SK-N-SH (cell line): ENCODE measurements at regions not wholly inside any gene's neighbourhood (a gene's known extent, or its start where the extent isn't known, plus 50 kb on each side); places are given as distances from the start of the nearest gene placed in this dataset.

Experiments
- CTCF ChIA-PET: fragments of 300-600, 350-600 bp; formaldehyde crosslinking; extraction: SDS; loops from one replicate; lab custom pipeline; 2021; lab: Yijun Ruan, JAX
- POLR2A ChIA-PET: fragments of 350-600 bp; sonication (Branson Sonifier 250); formaldehyde crosslinking; extraction: SDS; loops from one replicate; lab custom pipeline; 2020; ENCODE audit warnings: antibody characterized with exemption, inconsistent platforms; lab: Yijun Ruan, JAX
- DNase-seq: peaks from one replicate; pipeline ENCODE4 v3.0.0; 2012
- H2AFZ ChIP-seq: fragments of 200-600 bp; sonication (generic); 2 replicates; pipeline ENCODE4 v1.8.1; 2016; ENCODE audit warnings: antibody characterized with exemption, mild to moderate bottlenecking, low read depth
- H3F3A ChIP-seq: fragments of 200-600 bp; sonication (generic); replicated peaks from 2 replicates; pipeline ENCODE3; 2016; ENCODE audit warnings: antibody characterized with exemption, mild to moderate bottlenecking; ENCODE audit not compliant: insufficient read depth
- H3K27ac ChIP-seq, 2 experiments: fragments of 200-500 bp in 1 of 2; fragments of 200-600 bp in 1 of 2; sonication (Bioruptor generic) in 1 of 2; sonication (generic), shearing (Covaris generic) in 1 of 2; 2 replicates each; pipeline versions ENCODE4 v1.5.1 to v1.6.1; 2014 to 2016; ENCODE audit warnings: low read depth in 2 of 2, inconsistent platforms in 1 of 2, low read length in 1 of 2, mild to moderate bottlenecking in 1 of 2, mixed read lengths in 1 of 2
- H3K27me3 ChIP-seq: fragments of 200-600 bp; sonication (generic), shearing (Covaris generic); 2 replicates; pipeline ENCODE4 v1.6.1; 2016; ENCODE audit warnings: mixed run types; ENCODE audit not compliant: insufficient read depth
- H3K36me3 ChIP-seq, 2 experiments: fragments of 200-500 bp in 1 of 2; fragments of 200-600 bp in 1 of 2; sonication (Bioruptor generic) in 1 of 2; sonication (generic) in 1 of 2; replicated peaks in 1 of 2; 2 replicates each; pipeline versions ENCODE3 to v1.5.1; 2014 to 2016; ENCODE audit warnings: low read length in 1 of 2, mild to moderate bottlenecking in 1 of 2; ENCODE audit not compliant: insufficient read depth in 2 of 2, control insufficient read depth in 1 of 2
- H3K4me1 ChIP-seq, 2 experiments: fragments of 200-500 bp in 1 of 2; fragments of 200-600 bp in 1 of 2; sonication (Bioruptor generic) in 1 of 2; sonication (generic), shearing (Covaris generic) in 1 of 2; 2 replicates each; pipeline versions ENCODE4 v1.5.1 to v1.6.1; 2014 to 2016; ENCODE audit warnings: low read depth in 1 of 2, low read length in 1 of 2, mixed run types in 1 of 2; ENCODE audit not compliant: insufficient read depth in 2 of 2, control insufficient read depth in 1 of 2
- H3K4me2 ChIP-seq: fragments of 200-600 bp; sonication (generic), shearing (Covaris generic); 2 replicates; pipeline ENCODE4 v1.6.1; 2017; ENCODE audit warnings: mixed run types
- H3K4me3 ChIP-seq, 2 experiments: fragments of 200-500 bp in 1 of 2; fragments of 200-600 bp in 1 of 2; sonication (Bioruptor generic) in 1 of 2; sonication (generic), shearing (Covaris generic) in 1 of 2; 2 replicates each; pipeline versions ENCODE4 v1.5.1 to v1.8.1; 2014 to 2016; ENCODE audit warnings: low read depth in 2 of 2, inconsistent platforms in 1 of 2, low read length in 1 of 2, mild to moderate bottlenecking in 1 of 2, mixed read lengths in 1 of 2, moderate library complexity in 1 of 2
- H3K79me2 ChIP-seq: fragments of 200-600 bp; sonication (generic); 2 replicates; pipeline ENCODE4 v1.8.1; 2017; ENCODE audit warnings: mild to moderate bottlenecking; ENCODE audit not compliant: insufficient read depth
- H3K9ac ChIP-seq: fragments of 200-600 bp; sonication (generic); 2 replicates; pipeline ENCODE4 v1.6.1; 2017; ENCODE audit warnings: mixed run types
- H3K9me2 ChIP-seq: fragments of 200-600 bp; sonication (generic); 2 replicates; pipeline ENCODE4 v1.6.1; 2017; ENCODE audit warnings: mixed run types
- H3K9me3 ChIP-seq: fragments of 200-600 bp; sonication (generic); 2 replicates; pipeline ENCODE4 v1.6.1; 2017; ENCODE audit warnings: mixed run types, mild to moderate bottlenecking, moderate library complexity
- H4K20me1 ChIP-seq: fragments of 200-600 bp; sonication (generic); 2 replicates; pipeline ENCODE4 v1.6.1; 2017; ENCODE audit warnings: mild to moderate bottlenecking, mixed run types; ENCODE audit not compliant: insufficient read depth
- ELF1 ChIP-seq: IDR thresholded peaks from 2 replicates; pipeline ENCODE4 v1.4.0; 2012
- EP300 ChIP-seq, 2 experiments: IDR thresholded peaks; 2 replicates each; pipeline versions ENCODE4 v1.4.0 to v1.6.1; 2012; ENCODE audit warnings: borderline replicate concordance in 1 of 2, low read depth in 1 of 2, low read length in 1 of 2
- EZH2phosphoT487 ChIP-seq: fragments of 200-600 bp; sonication (generic); IDR thresholded peaks from 2 replicates; pipeline ENCODE4 v1.6.1; 2017; ENCODE audit warnings: low read depth, mixed run types, mild to moderate bottlenecking, antibody characterized with exemption, moderate library complexity, borderline replicate concordance
- GABPA ChIP-seq: IDR thresholded peaks from 2 replicates; pipeline ENCODE4 v1.4.0; 2012; ENCODE audit warnings: low read depth, mild to moderate bottlenecking
- MXI1 ChIP-seq: IDR thresholded peaks from 2 replicates; pipeline ENCODE4 v1.6.1; 2012; ENCODE audit warnings: mild to moderate bottlenecking, low read depth, low read length, improper control_type of control experiment
- NFIC ChIP-seq: IDR thresholded peaks from 2 replicates; pipeline ENCODE4 v1.4.0; 2012; ENCODE audit warnings: borderline replicate concordance
- RAD21 ChIP-seq: IDR thresholded peaks from 2 replicates; pipeline ENCODE4 v1.6.1; 2012; ENCODE audit warnings: mild to moderate bottlenecking, low read length
- REST ChIP-seq: IDR thresholded peaks from 2 replicates; pipeline ENCODE4 v1.6.1; 2012; ENCODE audit warnings: mild to moderate bottlenecking, low read depth, low read length, moderate library complexity
- RFX5 ChIP-seq: IDR thresholded peaks from 2 replicates; pipeline ENCODE4 v1.6.1; 2012; ENCODE audit warnings: mild to moderate bottlenecking, improper control_type of control experiment, low read length
- RXRA ChIP-seq: IDR thresholded peaks from 2 replicates; pipeline ENCODE4 v1.4.0; 2012; ENCODE audit warnings: low read depth, mild to moderate bottlenecking, borderline replicate concordance
- TCF12 ChIP-seq: IDR thresholded peaks from 2 replicates; pipeline ENCODE4 v1.4.0; 2012
- USF1 ChIP-seq: IDR thresholded peaks from 2 replicates; pipeline ENCODE4 v1.4.0; 2012; ENCODE audit warnings: low read depth, borderline replicate concordance
- USF2 ChIP-seq: fragments of 150-350 bp; IDR thresholded peaks from 2 replicates; pipeline ENCODE4 v1.6.1; 2017; ENCODE audit warnings: antibody characterized with exemption, low read length, low read depth, borderline replicate concordance
- YY1 ChIP-seq: IDR thresholded peaks from 2 replicates; pipeline ENCODE4 v1.4.0; 2012; ENCODE audit warnings: low read depth, mild to moderate bottlenecking
- ZBTB33 ChIP-seq: IDR thresholded peaks from 2 replicates; pipeline ENCODE4 v1.4.0; 2012; ENCODE audit warnings: low read depth, borderline replicate concordance
- WGBS: methylation state at CpG from one replicate; pipeline ENCODE4 v1.1.6; 2017; ENCODE audit warnings: low lambda C conversion rate; 5-methylcytosine and 5-hydroxymethylcytosine counted together

- TF ChIP-seq USF2, result no peak
- no peak for TF ChIP-seq RXRA
Observed at GRCh38 chr4:134551348-134551747, 349.8 kb upstream of the PABPC4L start (continued).

- H4K20me1 ChIP-seq, result no peaks in the 10 kb centered on the region
- no peaks in the 10 kb centered on the region for H3K79me2 ChIP-seq
- H3K4me1 ChIP-seq, result no peaks in the 10 kb centered on the region; a peak in 1 of 4 replicates
- H3F3A ChIP-seq, result peaks cover 9% of the 10 kb centered on the region
- no peak overlapping the region for H2AFZ ChIP-seq
- H3K27ac ChIP-seq, result no peak overlapping the region
- no peak overlapping the region for H3K4me2 ChIP-seq
- no peaks in the 10 kb centered on the region for H3K36me3 ChIP-seq
- H3K9me2 ChIP-seq, result no peaks in the 10 kb centered on the region
- no peak overlapping the region for H3K4me3 ChIP-seq
- no peak overlapping the region for H3K9ac ChIP-seq
- POLR2A ChIA-PET, result no interaction called here
- TF ChIP-seq ELF1 (no peak), NFIC (no peak), ZBTB33 (no peak), TCF12 (no peak), USF2 (no peak), EP300 (IDR thresholded peaks at IDR 0.05; ENCODE audit: borderline replicate concordance in 1 of 2, low read depth in 1 of 2, low read length in 1 of 2) (no peak), RAD21 (no peak), MXI1 (no peak), YY1 (no peak), RFX5 (no peak)
- H3K27me3 ChIP-seq, result no peaks in the 10 kb centered on the region
- H3K9me3 ChIP-seq, result peaks cover 16% of the 10 kb centered on the region; the same call in 1 of the 2 replicates
- DNase-seq, result no peak
- CTCF ChIA-PET, result no interaction called here
Observed at GRCh38 chr4:134548052-134548628, 346.6 kb upstream of the PABPC4L start.

GRCh38 chr4:134546279-134546678 lies 344.7 kb upstream of the PABPC4L start:
- Histone ChIP-seq H3F3A (peaks cover 9% of the 10 kb centered on the region), H3K27ac (no peak overlapping the region), H3K27me3 (no peaks in the 10 kb centered on the region), H3K9me2 (no peaks in the 10 kb centered on the region), H3K4me1 (no peaks in the 10 kb centered on the region; a peak in 1 of 4 replicates), H3K4me3 (no peak overlapping the region), H3K36me3 (no peaks in the 10 kb centered on the region), H3K79me2 (no peaks in the 10 kb centered on the region), H3K9ac (no peak overlapping the region), H2AFZ (no peak overlapping the region), H3K4me2 (no peak overlapping the region), H4K20me1 (no peaks in the 10 kb centered on the region), H3K9me3 (peaks cover 16% of the 10 kb centered on the region; the same call in 1 of the 2 replicates)
- CTCF ChIA-PET, result no interaction called here
- TF ChIP-seq RXRA (no peak), EZH2phosphoT487 (no peak), YY1 (no peak), GABPA (no peak), USF1 (no peak), REST (no peak), MXI1 (no peak)
- POLR2A ChIA-PET, result no interaction called here
- 44% methylated on average over 8 of the region's 15 CpGs for WGBS
- DNase-seq, result no peak
